ENCODE measurements at regions not wholly inside any gene's neighbourhood (a gene's known extent, or its start where the extent isn't known, plus 50 kb on each side); places are given as distances from the start of the nearest gene placed in this dataset.

DNA sequence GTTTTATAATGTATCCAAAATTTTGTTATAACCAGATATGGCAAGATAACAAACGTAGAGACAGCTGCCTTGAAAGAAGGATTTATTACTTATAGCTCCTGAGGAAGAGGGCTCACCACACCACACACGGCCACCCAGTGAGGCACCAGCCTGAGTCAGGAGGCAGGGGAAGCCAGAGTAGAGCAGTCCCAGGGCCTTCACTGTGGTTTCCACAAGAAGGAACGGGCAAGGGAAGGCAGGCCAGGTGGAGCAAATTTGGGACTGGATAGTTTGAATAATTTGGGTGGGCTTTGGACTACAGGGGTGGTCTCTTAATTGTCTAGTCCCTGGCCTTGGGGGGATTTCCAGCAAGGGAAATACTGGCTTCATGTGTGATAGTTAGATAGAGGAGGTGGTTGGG lies 72.5 kb downstream of the RRAGC start:
- H3K36me3 Mint-ChIP-seq (ENCODE audit: low read depth) = no peaks in the 10 kb centered on the region

GRCh38 chr1:38786040-38786436 lies 73.5 kb downstream of the RRAGC start:
- Mint-ChIP-seq H3K27me3 (peaks cover 46% of the 10 kb centered on the region), H3K4me1 (no peaks in the 10 kb centered on the region), H3K9me3 (no peaks in the 10 kb centered on the region), H3K4me3 (no peak overlapping the region), H3K27ac (no peak overlapping the region), H3K36me3 (ENCODE audit: low read depth) (no peaks in the 10 kb centered on the region)
- ATAC-seq (replicated peaks) = no peak

More for the DNA sequence above, 72.5 kb downstream of the RRAGC start:
- no peak for ATAC-seq (replicated peaks)
- Mint-ChIP-seq H3K4me1 (no peaks in the 10 kb centered on the region), H3K27me3 (peaks cover 45% of the 10 kb centered on the region), H3K27ac (no peak overlapping the region), H3K4me3 (no peak overlapping the region), H3K9me3 (no peaks in the 10 kb centered on the region)

GRCh38 chr1:38785285-38786039 lies 74.1 kb downstream of the RRAGC start:
- Mint-ChIP-seq H3K36me3 (ENCODE audit: low read depth) (no peaks in the 10 kb centered on the region), H3K27me3 (peaks cover 46% of the 10 kb centered on the region), H3K27ac (no peak overlapping the region), H3K4me1 (no peaks in the 10 kb centered on the region), H3K4me3 (no peak overlapping the region), H3K9me3 (no peaks in the 10 kb centered on the region)
- ATAC-seq (replicated peaks) = no peak

DNA sequence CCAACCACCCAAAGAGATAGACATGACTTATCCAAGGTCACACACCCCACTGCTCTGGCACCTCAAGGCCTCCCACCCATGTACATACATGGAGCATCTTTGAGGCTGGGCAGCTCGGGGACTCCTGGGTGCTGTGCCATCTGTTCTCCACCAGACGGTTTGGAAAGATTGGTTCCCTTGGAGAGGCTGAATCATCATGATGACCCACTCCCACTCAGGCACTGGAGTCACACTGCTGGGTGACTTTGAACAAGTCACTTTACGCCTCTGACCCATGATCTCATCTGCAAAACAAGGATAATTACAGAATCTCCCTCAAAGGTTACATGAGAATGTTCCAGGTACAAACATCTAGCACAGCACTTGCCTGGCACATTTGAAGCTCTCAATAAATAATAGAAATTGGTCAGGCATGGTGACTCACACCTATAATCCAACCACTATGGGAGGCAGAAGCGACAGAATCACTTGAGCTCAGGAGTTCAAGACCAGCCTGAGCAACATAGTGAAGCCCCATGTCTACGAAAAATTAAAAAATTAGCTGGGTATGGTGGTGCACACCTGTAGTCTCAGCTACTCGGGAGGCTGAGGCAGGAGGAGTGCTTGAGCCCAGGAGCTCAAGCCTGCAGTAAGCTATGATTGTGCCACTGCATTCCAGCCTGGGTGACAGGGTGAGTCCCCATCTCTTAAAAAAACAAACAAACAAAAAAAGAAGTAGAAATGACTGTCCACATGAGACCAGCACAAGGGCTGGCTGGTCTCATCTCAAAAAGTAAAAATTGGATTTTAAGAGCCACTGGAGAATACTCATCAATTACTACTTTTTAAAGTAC lies 74.9 kb downstream of the RRAGC start:
- Mint-ChIP-seq H3K27me3 (peaks cover 44% of the 10 kb centered on the region), H3K9me3 (no peaks in the 10 kb centered on the region), H3K4me3 (no peak overlapping the region), H3K4me1 (no peaks in the 10 kb centered on the region), H3K27ac (no peak overlapping the region), H3K36me3 (ENCODE audit: low read depth) (no peaks in the 10 kb centered on the region)
- ATAC-seq (replicated peaks) = peak; percentile 29

GRCh38 chr1:38783640-38784229 lies 75.8 kb downstream of the RRAGC start:
- Mint-ChIP-seq H3K27ac (no peak overlapping the region), H3K4me1 (no peaks in the 10 kb centered on the region), H3K36me3 (ENCODE audit: low read depth) (no peaks in the 10 kb centered on the region), H3K9me3 (no peaks in the 10 kb centered on the region), H3K4me3 (no peak overlapping the region), H3K27me3 (peaks cover 40% of the 10 kb centered on the region)
- ATAC-seq (replicated peaks) = no peak

DNA sequence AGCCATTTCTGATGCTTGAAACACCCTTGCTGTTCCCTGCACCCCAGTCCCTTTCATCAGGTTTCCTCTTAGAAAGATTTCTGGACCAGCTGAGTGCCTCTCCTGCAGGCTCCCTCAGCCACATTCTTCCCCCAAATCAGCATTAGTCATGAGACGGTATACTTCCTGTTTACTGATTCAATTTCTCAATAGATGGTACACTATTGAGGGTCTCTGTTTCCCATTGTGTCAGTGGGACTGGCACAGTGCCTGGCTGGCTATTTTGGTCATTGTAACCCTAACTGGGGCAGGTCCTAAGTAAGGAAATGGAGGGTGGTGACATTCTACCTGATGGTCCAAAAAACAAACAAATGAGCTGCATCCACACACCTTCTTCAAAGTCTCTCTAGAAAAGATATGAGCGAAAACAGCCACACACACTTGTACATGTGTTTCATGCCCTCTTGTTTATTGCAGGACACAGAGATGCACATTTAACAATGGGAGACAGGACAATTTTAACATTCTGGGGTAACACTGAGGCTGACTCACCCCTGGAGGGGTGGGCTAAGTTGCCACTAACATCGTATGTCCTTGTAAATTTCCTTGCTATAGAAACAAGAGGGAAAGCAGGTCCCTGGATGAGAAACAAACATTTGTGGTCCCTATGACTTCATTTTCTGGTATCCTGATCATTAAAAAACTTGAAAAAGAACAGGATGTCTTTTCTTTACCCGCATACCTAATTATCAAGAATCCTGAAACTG lies 77.5 kb downstream of the RRAGC start:
- Mint-ChIP-seq H3K4me3 (no peak overlapping the region), H3K36me3 (ENCODE audit: low read depth) (no peaks in the 10 kb centered on the region), H3K27ac (no peak overlapping the region), H3K4me1 (no peaks in the 10 kb centered on the region), H3K27me3 (peaks cover 35% of the 10 kb centered on the region), H3K9me3 (no peaks in the 10 kb centered on the region)
- ATAC-seq (replicated peaks) = no peak

GRCh38 chr1:38780133-38780532 lies 79.4 kb downstream of the RRAGC start:
- no peaks in the 10 kb centered on the region for H3K36me3 Mint-ChIP-seq (ENCODE audit: low read depth)
- H3K9me3 Mint-ChIP-seq = no peaks in the 10 kb centered on the region
- no peak for ATAC-seq (replicated peaks)
- no peaks in the 10 kb centered on the region for H3K4me1 Mint-ChIP-seq
- no peak overlapping the region for H3K4me3 Mint-ChIP-seq
- H3K27me3 Mint-ChIP-seq = peaks cover 34% of the 10 kb centered on the region
- no peak overlapping the region for H3K27ac Mint-ChIP-seq

DNA sequence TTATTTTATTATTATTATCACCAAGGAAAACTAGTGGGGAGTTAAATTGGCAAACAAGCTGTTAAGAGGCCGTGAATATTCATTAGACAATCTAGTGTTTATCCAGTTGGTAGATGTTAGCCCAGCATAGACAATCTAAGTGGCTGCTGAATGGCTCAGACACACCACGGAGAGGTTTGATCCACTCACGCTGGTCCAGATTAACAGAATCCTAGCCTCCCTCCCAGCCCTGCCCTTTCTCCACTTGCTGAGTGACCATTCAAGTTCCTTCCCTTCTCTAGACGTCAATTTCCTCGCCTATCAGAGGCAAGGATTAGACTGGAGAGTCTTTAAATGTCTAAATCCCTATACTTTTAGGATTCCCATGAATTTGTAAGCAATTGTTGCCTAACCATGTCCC lies 80.1 kb downstream of the RRAGC start:
- Mint-ChIP-seq H3K27ac (no peak overlapping the region), H3K4me3 (no peak overlapping the region), H3K36me3 (ENCODE audit: low read depth) (no peaks in the 10 kb centered on the region), H3K9me3 (no peaks in the 10 kb centered on the region), H3K27me3 (peaks cover 32% of the 10 kb centered on the region), H3K4me1 (no peaks in the 10 kb centered on the region)
- no peak for ATAC-seq (replicated peaks)

DNA sequence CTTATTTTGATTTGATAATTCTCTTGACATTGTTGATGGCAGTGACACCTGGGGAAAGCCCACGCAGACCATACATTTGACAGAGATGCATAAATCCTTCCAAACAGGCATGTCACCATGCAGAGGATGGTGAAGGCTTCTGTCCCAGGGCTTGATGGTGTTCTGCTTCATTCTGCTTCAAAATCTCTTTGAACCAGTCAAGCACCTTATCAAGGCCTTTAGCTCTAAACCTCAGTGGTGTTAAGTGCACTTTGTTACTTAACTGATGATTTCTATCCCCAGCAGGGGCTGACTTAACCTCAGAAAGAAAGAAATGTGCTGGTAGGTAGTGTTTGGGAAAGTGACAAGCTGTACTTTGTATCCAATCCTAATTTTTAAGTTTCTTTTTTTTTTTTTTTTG lies 81.1 kb downstream of the RRAGC start:
- H3K9me3 Mint-ChIP-seq = no peaks in the 10 kb centered on the region
- no peak overlapping the region for H3K4me3 Mint-ChIP-seq
- no peak for ATAC-seq (replicated peaks)
- peaks cover 27% of the 10 kb centered on the region for H3K27me3 Mint-ChIP-seq
- H3K36me3 Mint-ChIP-seq (ENCODE audit: low read depth) = no peaks in the 10 kb centered on the region
- H3K27ac Mint-ChIP-seq = no peak overlapping the region
- H3K4me1 Mint-ChIP-seq = no peaks in the 10 kb centered on the region

DNA sequence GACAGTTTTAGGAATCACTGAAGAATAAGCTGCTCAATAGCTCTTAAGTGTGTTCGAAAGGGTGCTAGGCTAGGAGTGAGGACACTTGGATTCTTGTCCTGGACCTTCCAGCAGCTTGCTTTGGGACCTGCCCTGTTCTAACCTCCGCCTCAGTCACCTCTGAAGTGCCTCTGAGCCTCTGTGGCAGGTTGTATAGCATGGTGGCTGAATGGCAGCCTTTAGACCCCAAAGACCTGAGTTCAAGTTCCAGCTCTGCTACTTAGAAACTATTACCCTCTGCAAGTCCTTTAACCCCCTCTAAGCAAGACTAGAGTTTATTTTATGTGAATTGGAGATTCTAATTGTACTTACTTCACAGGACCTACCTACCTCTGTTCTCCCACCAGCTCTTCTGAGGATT lies 81.5 kb downstream of the RRAGC start:
- H3K36me3 Mint-ChIP-seq (ENCODE audit: low read depth) = no peaks in the 10 kb centered on the region
- no peaks in the 10 kb centered on the region for H3K4me1 Mint-ChIP-seq
- H3K4me3 Mint-ChIP-seq = no peak overlapping the region
- peaks cover 27% of the 10 kb centered on the region for H3K27me3 Mint-ChIP-seq
- no peaks in the 10 kb centered on the region for H3K9me3 Mint-ChIP-seq
- ATAC-seq (replicated peaks) = no peak
- no peak overlapping the region for H3K27ac Mint-ChIP-seq

GRCh38 chr1:38777464-38777957 lies 82.1 kb downstream of the RRAGC start:
- no peaks in the 10 kb centered on the region for H3K4me1 Mint-ChIP-seq
- no peaks in the 10 kb centered on the region for H3K9me3 Mint-ChIP-seq
- peaks cover 26% of the 10 kb centered on the region for H3K27me3 Mint-ChIP-seq
- no peaks in the 10 kb centered on the region for H3K36me3 Mint-ChIP-seq (ENCODE audit: low read depth)
- no peak for ATAC-seq (replicated peaks)
- no peak overlapping the region for H3K27ac Mint-ChIP-seq
- H3K4me3 Mint-ChIP-seq = no peak overlapping the region

GRCh38 chr1:38776466-38777065 lies 83.0 kb downstream of the RRAGC start:
- Mint-ChIP-seq H3K4me3 (no peak overlapping the region), H3K27me3 (peaks cover 20% of the 10 kb centered on the region), H3K9me3 (no peaks in the 10 kb centered on the region), H3K36me3 (ENCODE audit: low read depth) (no peaks in the 10 kb centered on the region), H3K4me1 (no peaks in the 10 kb centered on the region), H3K27ac (no peak overlapping the region)
- no peak for ATAC-seq (replicated peaks)

DNA sequence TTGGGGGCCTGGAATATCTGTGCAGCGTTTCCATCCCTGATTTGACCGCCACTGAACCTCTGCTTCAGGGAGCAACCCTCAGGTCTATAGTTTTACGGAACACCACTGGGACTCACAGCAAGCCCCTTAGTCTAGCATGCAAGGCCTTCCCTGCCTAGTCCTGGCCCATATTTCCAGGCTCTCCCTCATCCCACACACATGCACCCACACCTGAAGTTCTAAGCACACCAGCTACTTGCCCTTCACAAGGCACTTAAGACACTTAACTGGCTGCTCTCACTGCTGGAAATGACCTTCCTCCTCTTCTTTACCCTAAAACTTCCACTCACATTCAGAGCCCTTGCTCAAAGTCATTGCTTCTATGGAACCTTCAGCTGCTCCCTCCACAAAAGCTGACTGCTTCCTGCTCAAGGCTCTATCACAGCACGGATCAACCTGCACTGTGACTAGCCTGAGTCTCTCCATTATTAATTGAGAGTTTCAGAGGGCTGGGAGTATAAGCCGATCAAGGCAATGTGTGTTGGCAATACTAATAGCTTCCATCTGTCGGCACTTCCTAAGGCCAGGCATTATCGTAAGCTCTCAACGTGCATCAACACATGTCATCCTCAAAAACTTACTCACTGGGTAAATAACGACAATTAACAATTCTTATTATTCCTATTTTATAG lies 84.3 kb downstream of the RRAGC start:
- Mint-ChIP-seq H3K4me1 (no peaks in the 10 kb centered on the region), H3K36me3 (ENCODE audit: low read depth) (no peaks in the 10 kb centered on the region), H3K27ac (no peak overlapping the region), H3K4me3 (no peak overlapping the region), H3K9me3 (no peaks in the 10 kb centered on the region), H3K27me3 (peaks cover 16% of the 10 kb centered on the region)
- ATAC-seq (replicated peaks) = no peak

Data from activated T-helper 17 cell treated with anti-CD3 and anti-CD28 coated beads, Interleukin-2, amount 50 U/mL, for 72 hours (primary cell).